Activated B cell treated with CpG ODN at 0.5 μM for 24 hours (primary cell): ENCODE measurements at regions not wholly inside any gene's neighbourhood (a gene's known extent, or its start where the extent isn't known, plus 50 kb on each side); places are given as distances from the start of the nearest gene placed in this dataset.
A peak's percentile ranks its signal among the peaks of the same experiment; 100 is the strongest.

ENCODE experiments used
- ATAC-seq: fragments of 200-7000 bp; cut with Tn5 transposase; one replicate; pipeline ENCODE4 v1.10.0; 2021; ENCODE audit warnings: low read depth, mild to moderate bottlenecking, moderate library complexity
- CTCF ChIA-PET: fragments of 350-600 bp; sonication (Branson Sonifier 250); formaldehyde crosslinking; loops from one replicate; lab custom pipeline; 2021; ENCODE audit warnings: antibody characterized with exemption; lab: Charles Lee
- POLR2A ChIA-PET: fragments of 350-600 bp; sonication (Branson Sonifier 250); formaldehyde crosslinking; loops from one replicate; lab custom pipeline; 2021; ENCODE audit warnings: antibody characterized with exemption; lab: Charles Lee
- DNase-seq: peaks from one replicate; pipeline ENCODE4 v3.0.0; 2022
- H3K27ac Mint-ChIP-seq: one replicate; pipeline ENCODE4 v1.8.0; 2020; ENCODE audit warnings: mixed read lengths
- H3K27me3 Mint-ChIP-seq: one replicate; pipeline ENCODE4 v1.8.0; 2021; ENCODE audit warnings: mixed read lengths
- H3K36me3 Mint-ChIP-seq: one replicate; pipeline ENCODE4 v1.8.0; 2021; ENCODE audit warnings: low read depth, mixed read lengths
- H3K4me1 Mint-ChIP-seq: one replicate; pipeline ENCODE4 v1.8.0; 2021; ENCODE audit warnings: mixed read lengths
- H3K4me3 Mint-ChIP-seq: one replicate; pipeline ENCODE4 v1.8.0; 2020; ENCODE audit warnings: mild to moderate bottlenecking, mixed read lengths
- H3K9me3 Mint-ChIP-seq: one replicate; pipeline ENCODE4 v1.8.0; 2020; ENCODE audit warnings: mixed read lengths
- intact Hi-C: fragments of 100-400 bp; cut with micrococcal nuclease; formaldehyde crosslinking; loops from one replicate; pipeline ENCODE4 v1.15.1; 2024
- TF ChIP-seq, protein P1 (sequence below): fragments of 200-600 bp; IDR thresholded peaks from one replicate; pipeline ENCODE4 v1.8.0; 2022; ENCODE audit warnings: antibody characterized with exemption, mild to moderate bottlenecking

DNA sequence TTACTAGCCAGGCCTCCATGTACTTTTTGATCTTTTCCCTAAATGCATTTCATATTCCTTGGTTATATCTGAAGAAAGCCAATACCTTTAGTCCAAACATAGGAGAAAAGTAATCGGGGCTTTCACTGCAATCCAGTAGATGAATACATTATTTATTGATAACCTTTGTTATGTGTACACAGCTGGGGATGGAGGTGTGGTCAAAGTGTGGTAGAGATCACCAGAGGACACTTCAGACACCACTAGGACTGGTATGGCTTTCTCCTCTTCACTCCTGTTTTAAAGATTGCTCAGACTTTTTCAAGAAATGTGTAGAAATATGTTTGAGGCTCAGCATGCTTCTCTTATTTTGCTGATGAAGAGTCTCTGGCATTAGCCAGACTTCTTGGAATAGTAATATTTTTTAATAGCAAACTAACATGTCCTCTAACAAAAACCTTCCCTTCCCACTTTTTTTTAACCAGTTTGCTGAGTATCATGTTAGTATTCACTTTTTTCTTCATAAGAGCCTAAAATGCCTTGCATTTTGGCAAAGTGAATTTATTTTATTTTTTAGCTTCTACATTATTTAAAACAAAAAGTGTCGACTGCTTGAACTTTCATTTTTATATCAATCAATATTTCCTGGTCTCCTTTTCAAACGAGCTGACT, 65.6 kb upstream of the MBNL1 start:
- no peaks in the 10 kb centered on the region for H3K9me3 Mint-ChIP-seq
- no peaks in the 10 kb centered on the region for H3K27me3 Mint-ChIP-seq
- TF ChIP-seq, protein P1, sequence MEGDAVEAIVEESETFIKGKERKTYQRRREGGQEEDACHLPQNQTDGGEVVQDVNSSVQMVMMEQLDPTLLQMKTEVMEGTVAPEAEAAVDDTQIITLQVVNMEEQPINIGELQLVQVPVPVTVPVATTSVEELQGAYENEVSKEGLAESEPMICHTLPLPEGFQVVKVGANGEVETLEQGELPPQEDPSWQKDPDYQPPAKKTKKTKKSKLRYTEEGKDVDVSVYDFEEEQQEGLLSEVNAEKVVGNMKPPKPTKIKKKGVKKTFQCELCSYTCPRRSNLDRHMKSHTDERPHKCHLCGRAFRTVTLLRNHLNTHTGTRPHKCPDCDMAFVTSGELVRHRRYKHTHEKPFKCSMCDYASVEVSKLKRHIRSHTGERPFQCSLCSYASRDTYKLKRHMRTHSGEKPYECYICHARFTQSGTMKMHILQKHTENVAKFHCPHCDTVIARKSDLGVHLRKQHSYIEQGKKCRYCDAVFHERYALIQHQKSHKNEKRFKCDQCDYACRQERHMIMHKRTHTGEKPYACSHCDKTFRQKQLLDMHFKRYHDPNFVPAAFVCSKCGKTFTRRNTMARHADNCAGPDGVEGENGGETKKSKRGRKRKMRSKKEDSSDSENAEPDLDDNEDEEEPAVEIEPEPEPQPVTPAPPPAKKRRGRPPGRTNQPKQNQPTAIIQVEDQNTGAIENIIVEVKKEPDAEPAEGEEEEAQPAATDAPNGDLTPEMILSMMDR, result no peak
- peaks cover 6% of the 10 kb centered on the region for H3K36me3 Mint-ChIP-seq
- ATAC-seq, result no peak
- intact Hi-C loops, result no loop called here
- POLR2A ChIA-PET, result interaction anchor here (0.6 to 9.9 kb wide), 11 partner anchors 10 to 96 kb away, joined by 3 to 185 read pairs (median 11); partner anchors contain the start of gene MBNL1
- H3K4me1 Mint-ChIP-seq, result peaks cover 76% of the 10 kb centered on the region
- CTCF ChIA-PET, result interaction anchor here (1.0 to 1.9 kb wide), 5 partner anchors 9 to 66 kb away, joined by 3 to 6 read pairs (median 4); partner anchors contain the start of gene MBNL1
- peak overlapping the region; percentile 99 for H3K27ac Mint-ChIP-seq
- no peak for DNase-seq
- peak overlapping the region; percentile 84 for H3K4me3 Mint-ChIP-seq

DNA sequence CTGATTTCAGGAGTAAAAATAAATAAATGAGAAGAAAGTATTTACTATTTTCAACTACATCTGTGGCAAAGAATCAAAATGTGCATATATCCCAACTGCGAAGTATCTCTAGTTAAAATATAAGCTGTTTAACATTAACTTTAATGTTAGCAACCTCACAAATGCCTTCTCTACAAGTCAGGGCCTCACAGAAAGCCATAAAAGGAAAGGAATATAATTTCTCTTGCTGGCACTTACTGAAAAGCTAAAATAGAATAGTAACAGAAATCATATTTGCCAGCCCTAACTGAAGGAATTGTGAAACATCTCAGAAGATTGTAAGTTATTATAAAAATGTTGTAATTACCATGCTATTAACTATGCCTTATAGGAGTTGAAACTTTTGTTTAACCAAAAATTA, 65.1 kb upstream of the MBNL1 start:
- ChIA-PET POLR2A (interaction anchor here (0.9 to 9.9 kb wide), 17 partner anchors 7 to 129 kb away, joined by 3 to 185 read pairs (median 11); partner anchors contain the start of gene MBNL1), CTCF (interaction anchor here (1.0 to 1.9 kb wide), 5 partner anchors 10 to 65 kb away, joined by 3 to 6 read pairs (median 4); partner anchors contain the start of gene MBNL1)
- H3K27ac Mint-ChIP-seq, result peak overlapping the region; percentile 99
- ATAC-seq, result no peak
- H3K9me3 Mint-ChIP-seq, result peaks cover 3% of the 10 kb centered on the region
- H3K4me3 Mint-ChIP-seq, result peak overlapping the region; percentile 84
- H3K36me3 Mint-ChIP-seq, result peaks cover 6% of the 10 kb centered on the region
- TF ChIP-seq, protein P1, result no peak
- peaks cover 73% of the 10 kb centered on the region for H3K4me1 Mint-ChIP-seq
- H3K27me3 Mint-ChIP-seq, result no peaks in the 10 kb centered on the region
- intact Hi-C loops, result no loop called here
- no peak for DNase-seq

DNA sequence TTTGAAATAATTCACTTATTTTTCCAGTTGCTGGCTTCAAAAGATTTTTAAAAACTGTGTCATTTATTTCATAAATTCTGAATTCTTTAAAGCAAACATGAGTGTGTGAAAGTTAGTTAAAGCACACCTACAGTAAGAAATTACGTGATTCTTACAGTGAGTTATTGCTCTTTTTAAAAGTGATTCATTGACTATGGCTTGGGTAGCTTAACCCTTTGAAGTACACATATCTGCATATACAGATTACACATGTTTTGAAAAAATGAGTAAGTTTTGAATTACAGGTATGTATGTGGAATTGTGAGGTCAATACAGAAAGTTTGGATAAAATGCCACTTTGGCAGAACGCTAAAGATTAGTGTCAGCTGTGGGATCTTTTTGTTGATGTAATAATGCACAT, 64.5 kb upstream of the MBNL1 start:
- TF ChIP-seq, protein P1, result no peak
- POLR2A ChIA-PET, result interaction anchor here (0.6 to 9.9 kb wide), 21 partner anchors 8 to 129 kb away, joined by 3 to 185 read pairs (median 9); partner anchors contain the start of gene MBNL1
- no peak for DNase-seq
- peak overlapping the region; percentile 95 for H3K4me3 Mint-ChIP-seq
- peak overlapping the region; percentile 99 for H3K27ac Mint-ChIP-seq
- H3K36me3 Mint-ChIP-seq, result peaks cover 6% of the 10 kb centered on the region
- H3K27me3 Mint-ChIP-seq, result no peaks in the 10 kb centered on the region
- ATAC-seq, result no peak
- CTCF ChIA-PET, result interaction anchor here (1.0 to 1.9 kb wide), 4 partner anchors 20 to 65 kb away, joined by 3 to 6 read pairs (median 5); partner anchors contain the start of gene MBNL1
- H3K4me1 Mint-ChIP-seq, result peaks cover 67% of the 10 kb centered on the region
- H3K9me3 Mint-ChIP-seq, result peaks cover 5% of the 10 kb centered on the region
- intact Hi-C loops, result no loop called here

DNA sequence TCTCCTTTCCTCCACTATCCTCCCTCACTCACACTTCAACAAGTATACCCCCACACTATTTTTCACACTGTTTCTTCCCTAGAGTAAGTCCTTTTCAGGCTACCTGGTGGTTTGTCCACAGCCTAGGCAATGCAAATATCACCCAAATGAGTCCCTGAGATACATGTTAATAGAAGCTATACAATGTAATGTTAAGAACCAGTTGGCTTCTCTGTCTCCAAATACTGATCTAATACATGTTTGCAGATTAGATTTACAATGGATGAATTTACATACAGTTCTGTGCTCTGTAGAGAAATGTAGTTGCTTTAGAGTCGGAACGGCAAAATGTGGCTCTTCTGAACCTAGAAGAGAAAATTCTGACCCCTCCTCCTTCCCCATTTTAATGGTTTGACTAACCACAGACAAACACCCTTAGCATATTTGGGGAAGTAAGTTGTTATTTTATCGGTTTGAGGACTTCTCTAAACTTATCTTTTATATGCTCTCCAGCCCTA, 63.6 kb upstream of the MBNL1 start:
- POLR2A ChIA-PET, result interaction anchor here (0.9 to 9.9 kb wide), 19 partner anchors 8 to 128 kb away, joined by 3 to 185 read pairs (median 9); partner anchors contain the start of gene MBNL1
- no peaks in the 10 kb centered on the region for H3K27me3 Mint-ChIP-seq
- no peak for DNase-seq
- intact Hi-C loops, result loop anchor here (1.0 kb wide), 4 partner anchors 8 to 49 kb away; no protein-coding TSS in a partner anchor
- peaks cover 58% of the 10 kb centered on the region for H3K4me1 Mint-ChIP-seq
- peaks cover 5% of the 10 kb centered on the region for H3K9me3 Mint-ChIP-seq
- peak overlapping the region; percentile 95 for H3K4me3 Mint-ChIP-seq
- H3K36me3 Mint-ChIP-seq, result peaks cover 6% of the 10 kb centered on the region
- TF ChIP-seq, protein P1, result no peak
- peak overlapping the region; percentile 99 for H3K27ac Mint-ChIP-seq
- peak; percentile 72 for ATAC-seq
- CTCF ChIA-PET, result interaction anchor here (1.3 to 1.9 kb wide), 2 partner anchors 20 to 38 kb away, joined by 3 to 6 read pairs; no protein-coding TSS in a partner anchor
